CD4-positive, alpha-beta T cell (primary cell): ENCODE measurements at regions not wholly inside any gene's neighbourhood (a gene's known extent, or its start where the extent isn't known, plus 50 kb on each side); places are given as distances from the start of the nearest gene placed in this dataset.
"Not testable (repeated sequence)": the region's sequence is repeated elsewhere in the genome, so short reads cannot be mapped to it uniquely, and the experiment has no call there.

Experiments
- ATAC-seq: fragments of 200-7000 bp; cut with Tn5 transposase; one replicate; pipeline ENCODE4 v1.10.0; 2022; ENCODE audit warnings: mild to moderate bottlenecking; ENCODE audit not compliant: poor library complexity
- CTCF ChIA-PET: fragments of 350-600 bp; sonication (Branson Sonifier 250); formaldehyde crosslinking; loops from one replicate; lab custom pipeline; 2021; ENCODE audit warnings: antibody characterized with exemption, inconsistent platforms; lab: Charles Lee
- POLR2A ChIA-PET: fragments of 350-600 bp; sonication (Branson Sonifier 250); formaldehyde crosslinking; loops from one replicate; lab custom pipeline; 2021; ENCODE audit warnings: antibody characterized with exemption, inconsistent platforms; lab: Charles Lee
- DNase-seq, 14 experiments: peaks; one replicate each; pipeline ENCODE4 v3.0.0-alpha.2; 2013 to 2020; ENCODE audit warnings: mixed read lengths in 2 of 14
- H3K27ac ChIP-seq, 2 donors: one replicate each; pipeline versions ENCODE4 v1.5.1 to v1.7.0; 2013; ENCODE audit warnings: low read length in 2 of 2, low read depth in 1 of 2, mild to moderate bottlenecking in 1 of 2
- H3K27me3 ChIP-seq, 2 experiments: 1 replicate in 1 of 2; 2 replicates in 1 of 2; pipeline versions ENCODE4 v1.6.1 to v1.7.0; 2013; ENCODE audit warnings: low read length in 2 of 2, control low read depth in 1 of 2, mild to moderate bottlenecking in 1 of 2, moderate library complexity in 1 of 2; ENCODE audit not compliant: insufficient read depth in 2 of 2, control insufficient read depth in 1 of 2
- H3K36me3 ChIP-seq: one replicate; pipeline ENCODE4 v1.6.1; 2013; ENCODE audit warnings: low read length, control low read depth; ENCODE audit not compliant: insufficient read depth
- H3K4me1 ChIP-seq: one replicate; pipeline ENCODE4 v1.6.1; 2013; ENCODE audit warnings: low read length, control low read depth; ENCODE audit not compliant: insufficient read depth
- H3K4me3 ChIP-seq: one replicate; pipeline ENCODE4 v1.5.1; 2013; ENCODE audit warnings: mild to moderate bottlenecking, low read length, moderate library complexity
- H3K9me3 ChIP-seq, 2 experiments: 1 replicate in 1 of 2; 2 replicates in 1 of 2; pipeline versions ENCODE4 v1.6.1 to v1.7.0; 2013; ENCODE audit warnings: low read length in 2 of 2, mild to moderate bottlenecking in 2 of 2, control low read depth in 1 of 2, moderate library complexity in 1 of 2; ENCODE audit not compliant: control insufficient read depth in 1 of 2, insufficient read depth in 1 of 2
- H3K27ac Mint-ChIP-seq: one replicate; pipeline ENCODE4 v1.8.0; 2020; ENCODE audit warnings: mixed read lengths
- H3K27me3 Mint-ChIP-seq: one replicate; pipeline ENCODE4 v1.8.0; 2021; ENCODE audit warnings: mixed read lengths
- H3K36me3 Mint-ChIP-seq: one replicate; pipeline ENCODE4 v1.8.0; 2021; ENCODE audit warnings: low read depth, mixed read lengths
- H3K4me1 Mint-ChIP-seq: one replicate; pipeline ENCODE4 v1.8.0; 2021; ENCODE audit warnings: low read depth, mixed read lengths
- H3K4me3 Mint-ChIP-seq: one replicate; pipeline ENCODE4 v1.8.0; 2020; ENCODE audit warnings: mild to moderate bottlenecking, mixed read lengths
- H3K9me3 Mint-ChIP-seq: one replicate; pipeline ENCODE4 v1.8.0; 2020; ENCODE audit warnings: mixed read lengths
- intact Hi-C, 2 experiments: fragments of 100-400 bp; cut with DNase I in 1 of 2; cut with micrococcal nuclease in 1 of 2; formaldehyde crosslinking; loops; one replicate each; pipeline versions ENCODE4 v1.15.1 to v1.9.0; 2023 to 2025; cut with DNase I, micrococcal nuclease
- TF ChIP-seq, protein P1 (sequence below): fragments of 200-600 bp; IDR thresholded peaks from one replicate; pipeline ENCODE4 v1.8.0; 2022; ENCODE audit warnings: antibody characterized with exemption, mild to moderate bottlenecking

DNA sequence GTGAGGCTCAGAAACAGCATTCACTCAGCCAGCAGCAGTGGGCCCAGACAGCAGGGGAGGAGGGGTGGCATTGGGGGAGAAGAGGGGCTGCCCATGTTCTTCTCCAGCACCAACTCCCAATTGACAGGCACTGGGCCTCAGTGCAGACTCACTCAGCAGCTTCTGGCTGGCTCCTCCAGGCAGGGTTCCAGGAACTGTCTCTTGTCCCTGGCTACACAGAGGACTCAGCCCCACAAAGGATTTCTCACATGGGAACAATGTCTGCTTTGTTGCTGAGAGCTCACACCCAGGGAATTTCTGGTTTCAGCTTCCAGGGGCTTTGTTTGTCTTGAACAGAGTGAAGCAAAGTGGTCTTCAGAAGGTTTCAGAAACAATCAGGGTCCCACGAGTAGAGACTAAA is 1536.7 kb downstream of the TSPY10 start:
- H3K36me3 ChIP-seq = no peaks in the 10 kb centered on the region
- no peaks in the 10 kb centered on the region for H3K36me3 Mint-ChIP-seq
- H3K27ac Mint-ChIP-seq = no peak overlapping the region
- DNase-seq (no peak), ATAC-seq (no peak)
- H3K4me1 Mint-ChIP-seq = no peaks in the 10 kb centered on the region
- CTCF ChIA-PET = no interaction called here
- H3K9me3 ChIP-seq = peaks cover 0 to 25% of the 10 kb centered on the region in 2 experiments
- H3K4me1 ChIP-seq = no peaks in the 10 kb centered on the region
- TF ChIP-seq, protein P1, sequence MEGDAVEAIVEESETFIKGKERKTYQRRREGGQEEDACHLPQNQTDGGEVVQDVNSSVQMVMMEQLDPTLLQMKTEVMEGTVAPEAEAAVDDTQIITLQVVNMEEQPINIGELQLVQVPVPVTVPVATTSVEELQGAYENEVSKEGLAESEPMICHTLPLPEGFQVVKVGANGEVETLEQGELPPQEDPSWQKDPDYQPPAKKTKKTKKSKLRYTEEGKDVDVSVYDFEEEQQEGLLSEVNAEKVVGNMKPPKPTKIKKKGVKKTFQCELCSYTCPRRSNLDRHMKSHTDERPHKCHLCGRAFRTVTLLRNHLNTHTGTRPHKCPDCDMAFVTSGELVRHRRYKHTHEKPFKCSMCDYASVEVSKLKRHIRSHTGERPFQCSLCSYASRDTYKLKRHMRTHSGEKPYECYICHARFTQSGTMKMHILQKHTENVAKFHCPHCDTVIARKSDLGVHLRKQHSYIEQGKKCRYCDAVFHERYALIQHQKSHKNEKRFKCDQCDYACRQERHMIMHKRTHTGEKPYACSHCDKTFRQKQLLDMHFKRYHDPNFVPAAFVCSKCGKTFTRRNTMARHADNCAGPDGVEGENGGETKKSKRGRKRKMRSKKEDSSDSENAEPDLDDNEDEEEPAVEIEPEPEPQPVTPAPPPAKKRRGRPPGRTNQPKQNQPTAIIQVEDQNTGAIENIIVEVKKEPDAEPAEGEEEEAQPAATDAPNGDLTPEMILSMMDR = no peak
- H3K4me3 ChIP-seq = no peak overlapping the region
- POLR2A ChIA-PET = no interaction called here
- intact Hi-C loops = no loop called here
- no peak overlapping the region for H3K27ac ChIP-seq
- H3K4me3 Mint-ChIP-seq = no peak overlapping the region
- H3K27me3 Mint-ChIP-seq = no peaks in the 10 kb centered on the region
- no peaks in the 10 kb centered on the region for H3K9me3 Mint-ChIP-seq
- no peaks in the 10 kb centered on the region for H3K27me3 ChIP-seq

DNA sequence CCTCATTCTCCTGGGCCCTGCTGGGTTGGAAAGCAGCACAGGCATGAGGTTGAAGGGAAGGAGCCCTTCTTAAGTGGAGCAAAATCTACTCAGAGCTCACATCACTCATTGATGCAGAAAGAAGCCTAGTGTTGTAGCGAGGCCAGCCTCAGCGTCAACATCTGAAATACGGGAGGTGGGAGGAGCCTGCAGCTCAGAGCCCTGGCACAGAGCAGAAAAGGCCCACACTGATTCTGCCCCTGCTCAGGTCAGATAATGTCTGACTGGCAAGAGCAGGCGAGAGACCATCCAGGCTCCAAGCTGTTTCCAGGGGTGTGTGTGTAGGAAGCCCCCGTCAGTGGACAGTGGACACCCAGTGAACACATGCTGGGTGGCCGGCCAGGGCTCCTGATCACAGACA is 1541.6 kb downstream of the TSPY10 start:
- no peaks in the 10 kb centered on the region for H3K27me3 ChIP-seq
- no peaks in the 10 kb centered on the region for H3K4me1 ChIP-seq
- CTCF ChIA-PET = no interaction called here
- no peak overlapping the region for H3K27ac Mint-ChIP-seq
- no peaks in the 10 kb centered on the region for H3K36me3 Mint-ChIP-seq
- intact Hi-C loops = no loop called here
- no peak overlapping the region for H3K27ac ChIP-seq
- DNase-seq = no peak
- TF ChIP-seq, protein P1 = no peak
- H3K27me3 Mint-ChIP-seq = no peaks in the 10 kb centered on the region
- no peak for ATAC-seq
- no peaks in the 10 kb centered on the region for H3K36me3 ChIP-seq
- H3K9me3 Mint-ChIP-seq = no peaks in the 10 kb centered on the region
- H3K9me3 ChIP-seq = peaks cover 0 to 38% of the 10 kb centered on the region in 2 experiments
- POLR2A ChIA-PET = no interaction called here
- H3K4me1 Mint-ChIP-seq = no peaks in the 10 kb centered on the region
- H3K4me3 Mint-ChIP-seq = no peak overlapping the region
- no peak overlapping the region for H3K4me3 ChIP-seq

DNA sequence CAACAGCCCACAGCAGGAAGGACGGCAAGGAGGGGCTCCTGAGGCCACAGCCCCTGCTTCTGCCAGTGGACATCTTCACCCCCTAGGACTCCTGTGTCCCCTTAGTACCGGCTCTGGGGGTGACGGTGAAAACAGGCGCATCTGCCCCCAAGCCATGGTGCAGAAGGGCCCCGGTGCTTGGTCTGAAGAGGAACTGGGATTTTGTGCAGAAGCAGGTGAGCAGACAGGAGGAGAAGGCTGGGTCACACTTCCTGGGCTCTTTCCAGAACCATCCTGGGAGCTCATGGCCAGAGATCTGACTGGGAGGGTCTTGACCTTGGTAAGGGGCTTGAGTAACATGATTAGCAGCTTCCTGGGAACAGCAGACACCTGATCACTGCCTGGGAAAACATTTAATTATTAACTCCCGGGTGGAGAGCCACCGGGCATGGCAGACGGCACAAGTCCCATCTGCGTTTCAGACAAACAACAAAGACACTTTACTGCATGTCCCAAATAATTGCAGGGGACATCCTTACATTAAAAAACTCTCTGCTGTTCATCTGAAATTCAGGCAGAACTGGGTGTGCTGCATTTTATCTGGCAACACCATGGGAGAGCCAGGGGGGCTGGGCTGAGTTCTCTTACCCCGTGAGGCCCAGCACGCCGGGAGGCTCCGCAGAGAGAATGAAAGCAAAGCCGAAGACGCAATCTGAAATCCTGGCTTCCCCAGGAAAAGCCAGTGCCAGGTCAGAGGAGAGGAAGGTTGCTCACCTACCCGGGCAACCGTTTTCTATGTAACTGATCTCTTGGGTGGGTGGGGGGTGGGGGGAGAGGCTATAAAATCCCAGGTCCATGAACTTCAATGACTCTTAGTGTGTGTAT is 1542.8 kb downstream of the TSPY10 start:
- no peak overlapping the region for H3K4me3 ChIP-seq
- TF ChIP-seq, protein P1 = no peak
- no peak for ATAC-seq
- H3K27ac ChIP-seq = no peak overlapping the region
- ChIA-PET CTCF (no interaction called here), POLR2A (no interaction called here)
- no peak overlapping the region for H3K4me3 Mint-ChIP-seq
- H3K36me3 Mint-ChIP-seq = no peaks in the 10 kb centered on the region
- no peaks in the 10 kb centered on the region for H3K36me3 ChIP-seq
- no peaks in the 10 kb centered on the region for H3K4me1 Mint-ChIP-seq
- peaks cover 0 to 33% of the 10 kb centered on the region in 2 experiments for H3K9me3 ChIP-seq
- no peak for DNase-seq
- H3K27me3 ChIP-seq = no peaks in the 10 kb centered on the region
- H3K4me1 ChIP-seq = no peaks in the 10 kb centered on the region
- no peaks in the 10 kb centered on the region for H3K9me3 Mint-ChIP-seq
- H3K27me3 Mint-ChIP-seq = no peaks in the 10 kb centered on the region
- H3K27ac Mint-ChIP-seq = no peak overlapping the region
- intact Hi-C loops = no loop called here

DNA sequence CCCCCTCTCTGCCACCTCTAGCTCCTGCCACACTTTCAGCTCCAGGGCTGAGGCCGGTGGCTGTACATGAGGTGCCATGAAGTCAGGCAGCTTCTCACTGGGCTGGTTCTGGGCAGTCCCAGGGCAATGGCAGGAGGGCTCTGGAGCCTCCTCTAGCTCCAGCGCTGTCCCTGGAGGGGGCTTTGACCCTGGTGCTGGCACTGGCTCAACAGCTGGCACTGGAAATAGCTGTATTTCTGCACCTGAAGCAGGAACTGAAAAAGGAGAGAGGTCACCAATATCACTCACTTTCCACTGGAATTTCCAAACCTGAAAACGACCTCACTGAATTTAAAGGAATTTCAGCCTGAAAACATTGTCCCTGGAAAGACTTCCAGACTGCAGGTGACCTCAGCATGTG is 1558.1 kb downstream of the TSPY10 start:
- H3K4me3 ChIP-seq, POLR2A ChIA-PET, H3K4me1 ChIP-seq, ATAC-seq, H3K27me3 Mint-ChIP-seq, DNase-seq, H3K36me3 ChIP-seq, H3K36me3 Mint-ChIP-seq, H3K4me3 Mint-ChIP-seq, H3K27ac ChIP-seq, H3K27ac Mint-ChIP-seq, H3K27me3 ChIP-seq, intact Hi-C loops, H3K9me3 ChIP-seq, H3K4me1 Mint-ChIP-seq, H3K9me3 Mint-ChIP-seq, CTCF ChIA-PET: not testable (repeated sequence)

DNA sequence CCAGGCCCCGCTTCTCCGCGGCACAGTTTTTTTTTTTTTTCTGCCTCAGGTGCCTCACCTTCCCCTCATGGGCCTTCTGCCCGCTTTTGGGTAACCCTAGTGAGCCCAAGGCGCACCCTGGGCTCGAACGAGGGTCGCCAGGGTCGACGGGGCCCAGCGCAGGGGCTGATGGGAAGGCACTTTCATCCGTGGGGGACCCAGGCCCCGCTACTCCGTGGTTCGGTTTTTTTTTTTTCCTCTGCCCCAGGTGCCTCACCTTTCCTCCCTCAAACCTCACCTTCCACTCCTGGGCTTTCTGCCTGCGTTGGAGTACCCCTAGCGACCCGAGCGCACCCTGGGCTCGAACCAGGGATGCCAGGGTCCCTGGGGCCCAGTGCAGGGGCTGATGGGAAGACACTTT is 1569.8 kb downstream of the TSPY10 start:
- H3K9me3 Mint-ChIP-seq, H3K27me3 ChIP-seq, ATAC-seq, H3K4me3 ChIP-seq, H3K27ac ChIP-seq, intact Hi-C loops, H3K36me3 ChIP-seq, H3K4me3 Mint-ChIP-seq, DNase-seq, POLR2A ChIA-PET, H3K27ac Mint-ChIP-seq, CTCF ChIA-PET, H3K27me3 Mint-ChIP-seq, H3K36me3 Mint-ChIP-seq, H3K4me1 Mint-ChIP-seq, H3K4me1 ChIP-seq: not testable (repeated sequence)
- H3K9me3 ChIP-seq = peaks cover 0 to 63% of the 10 kb centered on the region in 2 experiments
